Stimulated activated naive CD4-positive, alpha-beta T cell (primary cell): ENCODE measurements at regions not wholly inside any gene's neighbourhood (a gene's known extent, or its start where the extent isn't known, plus 50 kb on each side); places are given as distances from the start of the nearest gene placed in this dataset.
"Not testable (repeated sequence)": the region's sequence is repeated elsewhere in the genome, so short reads cannot be mapped to it uniquely, and the experiment has no call there.

Experiments used
- DNase-seq, 6 experiments: peaks; one replicate each; lab custom pipeline; 2025; lab: John Stamatoyannopoulos, UW

DNA sequence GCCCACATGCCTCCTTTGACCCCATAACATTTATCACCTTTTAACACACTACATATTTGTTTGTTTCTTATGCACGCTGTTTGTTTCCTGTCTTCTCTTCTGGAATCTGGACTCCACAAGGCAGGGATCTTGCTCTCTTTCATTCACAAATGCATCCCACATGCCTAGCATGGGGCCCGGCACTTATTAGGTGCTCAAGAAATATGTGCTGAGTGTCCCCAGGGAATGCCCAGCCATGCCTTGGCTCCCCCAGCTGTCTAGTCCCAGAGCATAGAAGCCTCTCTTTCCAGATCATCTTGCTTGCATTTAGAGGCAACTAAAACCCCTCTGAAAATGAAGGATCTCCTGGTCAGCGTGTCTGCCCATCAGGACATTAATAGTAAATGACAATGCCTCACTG lies 283.7 kb downstream of the CBLN1 start:
- DNase-seq = no peak

- DNase-seq = no peak
Measured at GRCh38 chr16:48997081-48997615, 284.5 kb downstream of the CBLN1 start.

GRCh38 chr16:48978501-48978900 lies 303.1 kb downstream of the CBLN1 start:
- no peak for DNase-seq

DNA sequence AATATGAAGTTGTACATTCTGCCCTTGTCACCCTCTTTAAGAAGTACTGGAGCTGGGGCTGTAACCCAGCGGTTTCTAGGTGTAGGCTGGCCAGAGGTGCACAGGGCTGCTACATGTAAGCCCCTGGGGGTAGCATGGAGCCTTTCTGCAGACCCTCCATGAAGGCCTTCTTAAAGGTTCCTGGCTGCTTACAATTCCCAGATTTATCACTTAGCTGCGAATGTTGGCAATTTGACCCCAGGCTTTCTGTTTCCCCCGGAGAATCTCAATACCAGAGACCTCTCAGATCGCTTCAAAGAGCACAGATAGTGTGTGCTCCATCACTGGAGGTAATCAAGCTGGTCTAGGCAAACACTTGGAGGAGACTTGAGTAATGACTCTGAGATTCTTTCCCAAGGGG lies 309.4 kb downstream of the CBLN1 start:
- DNase-seq = no peak

DNA sequence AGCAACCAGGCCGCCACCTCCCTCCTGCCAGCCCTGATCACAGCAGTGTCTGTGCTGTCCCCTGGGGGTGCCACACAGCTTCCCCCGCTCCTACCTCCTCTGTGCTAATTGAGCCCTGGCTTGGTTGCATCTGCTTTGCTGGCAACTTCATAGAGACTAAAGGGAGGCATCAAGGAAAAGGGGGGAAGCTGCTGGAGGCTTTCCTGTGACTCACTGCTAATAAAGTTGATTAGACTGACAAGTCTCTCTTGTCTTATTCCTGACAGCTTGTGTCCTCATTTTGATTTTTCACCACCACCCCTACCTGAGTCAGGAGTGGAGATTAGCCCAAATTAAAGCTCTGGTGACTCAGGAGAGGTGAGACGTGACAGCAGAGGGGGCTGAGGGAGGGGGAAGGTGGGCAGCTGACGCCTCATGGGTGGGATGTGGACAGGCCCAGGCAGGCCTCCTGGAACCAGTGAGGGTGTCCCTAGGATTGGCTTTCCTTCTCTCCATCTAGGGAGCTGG lies 310.0 kb downstream of the CBLN1 start:
- no peak for DNase-seq

GRCh38 chr16:48970216-48970615 lies 311.4 kb downstream of the CBLN1 start:
- DNase-seq = no peak

GRCh38 chr16:48969611-48970010 lies 312.0 kb downstream of the CBLN1 start:
- DNase-seq = no peak

- DNase-seq = no peak
Measured at GRCh38 chr16:48965386-48965785, 316.3 kb downstream of the CBLN1 start.

GRCh38 chr16:48963901-48964615 lies 317.6 kb downstream of the CBLN1 start:
- no peak for DNase-seq

DNA sequence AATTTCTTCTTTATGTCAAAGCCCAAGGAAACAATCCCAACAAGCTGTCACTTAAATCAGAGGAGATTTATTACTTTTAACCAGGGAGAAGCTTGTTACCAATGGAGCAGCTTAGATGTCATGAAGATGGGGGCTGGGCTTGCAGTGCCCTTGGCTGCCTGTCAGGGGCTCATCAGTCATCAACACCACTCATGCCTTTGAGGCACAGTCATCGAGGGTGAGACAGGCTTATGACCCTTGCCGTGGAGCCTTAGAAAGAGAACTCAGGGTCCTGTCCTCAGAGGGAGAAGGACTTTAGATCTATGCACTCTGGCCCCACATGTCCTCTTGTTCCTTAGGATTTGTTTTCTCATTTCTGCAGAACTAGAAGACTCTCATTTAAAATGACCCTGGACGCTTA lies 318.3 kb downstream of the CBLN1 start:
- no peak for DNase-seq

- DNase-seq = no peak
Measured at GRCh38 chr16:48961546-48961945, 320.1 kb downstream of the CBLN1 start.

DNA sequence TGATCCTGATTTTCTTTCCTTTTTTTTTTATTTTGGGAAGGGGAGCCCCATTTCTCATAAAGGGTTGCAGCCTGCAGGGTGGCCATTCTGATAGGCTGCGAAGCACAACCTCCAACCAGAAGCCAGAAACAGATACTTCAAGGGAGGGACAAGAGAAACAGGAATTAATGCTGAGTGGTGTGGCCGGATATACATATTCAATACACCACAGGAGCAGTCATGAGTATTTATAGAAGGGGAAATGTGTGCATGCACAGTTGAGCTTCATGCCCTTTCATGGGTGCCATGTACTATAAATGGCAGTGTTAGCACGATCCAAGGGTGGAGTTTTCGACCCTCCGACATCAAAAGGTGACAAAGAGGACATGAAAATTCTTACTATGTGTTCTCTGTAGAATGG lies 320.8 kb downstream of the CBLN1 start:
- no peak for DNase-seq

DNA sequence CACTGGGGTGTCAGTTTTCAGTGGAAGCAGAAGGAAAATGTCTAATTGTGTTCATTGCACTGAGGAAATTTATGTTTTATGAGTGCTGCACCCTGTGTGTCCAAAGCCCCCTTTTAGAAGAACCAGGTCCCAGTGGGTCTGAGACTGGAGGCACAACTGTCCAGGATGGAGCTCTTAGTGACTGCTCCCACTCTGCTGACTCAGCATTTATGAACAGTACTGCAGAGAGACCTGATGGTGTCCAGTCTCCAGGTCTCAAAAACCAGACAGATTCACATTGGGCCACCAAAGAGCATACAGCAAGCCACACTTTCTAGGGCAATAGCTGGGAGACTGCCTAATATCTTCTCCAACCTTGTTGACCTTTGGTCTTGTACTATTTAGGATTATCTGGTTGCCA lies 321.9 kb downstream of the CBLN1 start:
- no peak for DNase-seq

DNA sequence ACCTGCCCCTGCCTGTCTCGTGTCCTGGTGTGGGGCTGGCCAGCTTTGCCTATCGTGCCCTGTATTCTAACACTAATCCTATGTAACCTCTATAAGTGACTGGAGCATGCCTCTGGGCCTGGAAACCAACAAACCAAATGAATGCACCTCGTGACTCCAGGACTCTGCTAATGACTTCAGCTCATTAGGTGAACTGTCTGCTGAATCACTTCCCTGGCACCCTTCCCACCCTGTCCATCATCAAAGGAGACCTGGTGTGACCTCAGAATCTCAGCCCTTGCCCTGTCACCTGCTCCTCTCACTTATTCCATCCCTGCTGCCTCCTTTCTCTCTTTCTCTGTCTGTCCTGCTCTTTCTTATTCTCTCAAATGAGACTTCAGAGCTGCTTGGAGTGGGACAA lies 322.4 kb downstream of the CBLN1 start:
- no peak for DNase-seq

DNA sequence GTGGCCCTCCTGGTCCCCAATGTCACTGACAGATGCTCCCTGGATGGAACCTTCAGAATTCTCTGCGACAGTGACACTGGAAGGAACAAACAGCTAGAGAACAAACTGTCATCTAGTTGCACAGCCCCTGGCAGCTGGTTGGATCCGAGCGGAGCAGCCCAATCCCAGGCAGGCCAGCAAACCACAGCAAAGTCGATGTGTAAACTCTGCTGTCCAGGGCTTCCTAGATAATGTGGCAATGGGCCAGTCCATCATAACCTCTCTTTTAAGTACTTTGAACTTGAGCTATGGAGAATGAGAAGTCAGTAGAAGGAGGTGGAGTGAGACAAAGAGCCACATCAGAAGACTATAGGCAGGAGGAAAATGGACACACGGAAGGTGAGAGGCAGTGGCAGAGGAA lies 323.0 kb downstream of the CBLN1 start:
- DNase-seq = no peak

DNA sequence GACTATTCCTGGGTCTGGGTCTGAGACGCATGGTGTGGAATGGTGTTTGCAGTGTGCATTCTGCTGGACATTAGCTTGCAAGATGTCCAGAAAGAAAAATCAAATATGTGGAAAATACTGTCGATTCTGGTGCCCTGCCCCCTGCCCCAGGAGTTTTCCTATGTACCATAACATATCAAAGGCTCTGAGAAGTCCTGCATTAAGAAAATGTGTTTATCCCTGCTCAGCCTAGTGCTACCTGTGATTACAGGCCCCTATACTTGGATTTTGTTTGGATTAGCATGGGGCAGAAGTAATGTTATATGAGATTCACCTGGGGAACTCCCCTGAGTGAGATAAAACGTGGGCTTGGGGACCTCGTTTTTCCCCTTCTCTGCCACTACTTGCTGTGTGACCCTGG lies 325.0 kb downstream of the CBLN1 start:
- DNase-seq = no peak

- DNase-seq = no peak
Measured at GRCh38 chr16:48955837-48956236, 325.8 kb downstream of the CBLN1 start.

DNA sequence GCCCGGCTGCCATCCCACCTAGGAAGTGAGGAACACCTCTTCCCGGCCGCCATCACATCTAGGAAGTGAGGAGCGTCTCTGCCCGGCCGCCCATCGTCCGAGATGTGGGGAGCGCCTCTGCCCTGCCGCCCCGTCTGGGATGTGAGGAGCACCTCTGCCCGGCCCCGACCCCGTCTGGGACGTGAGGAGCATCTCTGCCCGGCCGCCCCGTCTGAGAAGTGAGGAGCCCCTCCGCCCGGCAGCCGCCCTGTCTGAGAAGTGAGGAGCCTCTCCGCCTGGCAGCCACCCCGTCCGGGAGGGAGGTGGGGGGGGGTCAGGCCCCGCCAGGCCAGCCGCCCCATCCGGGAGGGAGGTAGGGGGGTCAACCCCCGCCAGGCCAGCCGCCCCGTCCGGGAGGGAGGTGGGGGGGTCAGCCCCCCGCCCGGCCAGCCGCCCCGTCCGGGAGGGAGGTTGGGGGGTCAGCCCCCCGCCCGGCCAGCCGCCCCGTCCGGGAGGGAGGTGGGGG lies 330.0 kb downstream of the CBLN1 start:
- not testable (repeated sequence) for DNase-seq

DNA sequence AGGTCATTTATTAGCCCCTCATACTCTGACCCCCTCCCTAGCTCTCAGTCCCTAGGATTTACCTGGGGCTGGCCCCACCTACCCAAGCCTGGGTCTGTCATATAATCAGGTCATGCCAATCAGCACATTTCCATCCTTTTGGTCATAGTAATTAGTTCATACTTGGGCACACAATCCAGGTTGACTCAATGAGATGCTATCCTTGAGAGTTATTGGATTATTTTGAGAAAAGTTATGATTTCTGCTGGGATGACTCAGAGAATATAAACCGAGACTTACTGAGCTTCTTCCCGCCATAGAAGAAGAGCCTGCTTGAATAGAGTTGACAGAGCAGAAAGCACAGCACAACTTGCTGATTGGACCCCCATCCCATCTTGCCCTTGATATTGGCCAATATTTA lies 331.5 kb downstream of the CBLN1 start:
- DNase-seq = no peak

DNA sequence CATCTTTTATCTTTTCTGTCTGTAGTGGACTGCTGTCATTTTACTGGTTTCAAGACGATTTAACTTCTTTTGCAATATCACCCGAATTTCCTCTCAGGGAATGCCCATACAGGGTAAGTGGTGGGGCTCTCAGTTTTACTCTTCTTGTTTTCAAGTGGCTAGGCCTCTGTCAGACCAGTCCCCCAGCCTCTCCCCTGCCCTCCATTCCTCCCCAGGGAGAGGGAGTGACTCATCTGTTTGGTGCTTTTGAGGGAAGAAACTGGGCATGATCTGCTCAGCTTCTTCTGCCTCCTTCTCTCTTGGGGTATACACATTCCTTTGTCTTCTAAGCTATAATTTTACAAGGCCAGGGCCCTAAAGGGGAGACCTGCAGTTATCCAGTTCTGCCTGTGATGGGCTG lies 332.0 kb downstream of the CBLN1 start:
- no peak for DNase-seq

DNA sequence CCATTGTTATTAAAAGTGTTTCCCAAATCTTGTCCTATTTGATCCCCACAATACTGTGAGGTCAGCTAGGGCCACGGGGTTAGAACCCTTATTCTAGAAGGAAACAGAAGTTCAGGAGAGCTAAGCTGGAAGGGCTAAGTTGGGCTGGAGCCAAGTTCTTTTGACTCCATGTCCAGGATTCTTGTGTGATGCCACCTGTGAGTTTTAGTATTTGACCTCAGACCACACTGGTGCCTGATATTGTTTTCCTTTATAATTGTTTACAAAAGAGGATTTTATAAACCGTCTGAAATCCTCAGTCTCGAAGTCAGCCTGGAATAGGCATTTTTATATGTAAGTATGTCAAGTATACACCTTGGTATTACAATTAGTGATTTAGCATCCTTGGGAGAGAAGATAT lies 332.7 kb downstream of the CBLN1 start:
- DNase-seq = no peak

- DNase-seq = no peak
Measured at GRCh38 chr16:48947371-48947713, 334.3 kb downstream of the CBLN1 start.

GRCh38 chr16:48946686-48947370 lies 334.8 kb downstream of the CBLN1 start:
- DNase-seq = no peak
